Lower leg skin (tissue), 3 donors: ENCODE measurements at regions not wholly inside any gene's neighbourhood (a gene's known extent, or its start where the extent isn't known, plus 50 kb on each side); places are given as distances from the start of the nearest gene placed in this dataset.

Source experiments
- POLR2A ChIP-seq, 2 donors: fragments of 450-650 bp; IDR thresholded peaks; one replicate each; pipeline ENCODE4 v1.6.1; 2016 to 2017; ENCODE audit warnings: antibody characterized with exemption in 2 of 2, mild to moderate bottlenecking in 1 of 2, moderate library complexity in 1 of 2
- TF ChIP-seq, protein P1 (sequence below), 3 donors: fragments of 450-650 bp; IDR thresholded peaks; one replicate each; pipeline ENCODE4 v1.5.1; 2016; ENCODE audit warnings: antibody characterized with exemption in 3 of 3, mild to moderate bottlenecking in 3 of 3, moderate library complexity in 2 of 3

- TF ChIP-seq, protein P1, sequence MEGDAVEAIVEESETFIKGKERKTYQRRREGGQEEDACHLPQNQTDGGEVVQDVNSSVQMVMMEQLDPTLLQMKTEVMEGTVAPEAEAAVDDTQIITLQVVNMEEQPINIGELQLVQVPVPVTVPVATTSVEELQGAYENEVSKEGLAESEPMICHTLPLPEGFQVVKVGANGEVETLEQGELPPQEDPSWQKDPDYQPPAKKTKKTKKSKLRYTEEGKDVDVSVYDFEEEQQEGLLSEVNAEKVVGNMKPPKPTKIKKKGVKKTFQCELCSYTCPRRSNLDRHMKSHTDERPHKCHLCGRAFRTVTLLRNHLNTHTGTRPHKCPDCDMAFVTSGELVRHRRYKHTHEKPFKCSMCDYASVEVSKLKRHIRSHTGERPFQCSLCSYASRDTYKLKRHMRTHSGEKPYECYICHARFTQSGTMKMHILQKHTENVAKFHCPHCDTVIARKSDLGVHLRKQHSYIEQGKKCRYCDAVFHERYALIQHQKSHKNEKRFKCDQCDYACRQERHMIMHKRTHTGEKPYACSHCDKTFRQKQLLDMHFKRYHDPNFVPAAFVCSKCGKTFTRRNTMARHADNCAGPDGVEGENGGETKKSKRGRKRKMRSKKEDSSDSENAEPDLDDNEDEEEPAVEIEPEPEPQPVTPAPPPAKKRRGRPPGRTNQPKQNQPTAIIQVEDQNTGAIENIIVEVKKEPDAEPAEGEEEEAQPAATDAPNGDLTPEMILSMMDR (IDR thresholded peaks at IDR 0.05) = no peak
- no peak for TF ChIP-seq POLR2A (IDR thresholded peaks at IDR 0.05)
Observed at GRCh38 chr18:10217211-10217610, 237.2 kb upstream of the APCDD1 start.
